ENCODE measurements at regions not wholly inside any gene's neighbourhood (a gene's known extent, or its start where the extent isn't known, plus 50 kb on each side); places are given as distances from the start of the nearest gene placed in this dataset.

DNA sequence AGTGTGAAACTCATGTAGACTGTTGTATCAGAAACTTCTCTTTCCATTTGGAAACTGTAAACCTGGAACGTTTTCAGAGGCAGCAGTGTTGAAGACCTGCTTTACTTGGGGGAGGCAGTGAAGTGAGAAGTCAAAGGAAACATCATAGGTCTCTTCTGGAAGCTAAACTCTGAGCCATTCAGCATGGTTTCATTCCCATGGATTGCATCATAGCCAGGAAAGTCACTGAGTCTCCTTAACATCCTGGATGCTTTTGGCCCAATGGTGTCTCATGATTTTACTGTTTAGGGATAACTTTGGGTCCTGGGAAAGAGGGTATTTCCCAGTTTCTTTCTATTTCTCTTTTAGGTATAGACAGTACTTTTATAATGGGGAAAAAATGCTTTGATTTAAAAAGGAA, 153.2 kb upstream of the E2F8 start:
- no peaks in the 10 kb centered on the region for H3K36me3 ChIP-seq (ENCODE audit: control insufficient read depth, insufficient read depth, low read length)
- BruUV-seq (replicated peaks): no TSS peak
- no peak overlapping the region for H3K4me3 ChIP-seq (ENCODE audit: low read depth in 2 of 2, low read length in 2 of 2)
- ChIA-PET CTCF (no interaction called here), POLR2A (no interaction called here)
- TF ChIP-seq, protein P1, sequence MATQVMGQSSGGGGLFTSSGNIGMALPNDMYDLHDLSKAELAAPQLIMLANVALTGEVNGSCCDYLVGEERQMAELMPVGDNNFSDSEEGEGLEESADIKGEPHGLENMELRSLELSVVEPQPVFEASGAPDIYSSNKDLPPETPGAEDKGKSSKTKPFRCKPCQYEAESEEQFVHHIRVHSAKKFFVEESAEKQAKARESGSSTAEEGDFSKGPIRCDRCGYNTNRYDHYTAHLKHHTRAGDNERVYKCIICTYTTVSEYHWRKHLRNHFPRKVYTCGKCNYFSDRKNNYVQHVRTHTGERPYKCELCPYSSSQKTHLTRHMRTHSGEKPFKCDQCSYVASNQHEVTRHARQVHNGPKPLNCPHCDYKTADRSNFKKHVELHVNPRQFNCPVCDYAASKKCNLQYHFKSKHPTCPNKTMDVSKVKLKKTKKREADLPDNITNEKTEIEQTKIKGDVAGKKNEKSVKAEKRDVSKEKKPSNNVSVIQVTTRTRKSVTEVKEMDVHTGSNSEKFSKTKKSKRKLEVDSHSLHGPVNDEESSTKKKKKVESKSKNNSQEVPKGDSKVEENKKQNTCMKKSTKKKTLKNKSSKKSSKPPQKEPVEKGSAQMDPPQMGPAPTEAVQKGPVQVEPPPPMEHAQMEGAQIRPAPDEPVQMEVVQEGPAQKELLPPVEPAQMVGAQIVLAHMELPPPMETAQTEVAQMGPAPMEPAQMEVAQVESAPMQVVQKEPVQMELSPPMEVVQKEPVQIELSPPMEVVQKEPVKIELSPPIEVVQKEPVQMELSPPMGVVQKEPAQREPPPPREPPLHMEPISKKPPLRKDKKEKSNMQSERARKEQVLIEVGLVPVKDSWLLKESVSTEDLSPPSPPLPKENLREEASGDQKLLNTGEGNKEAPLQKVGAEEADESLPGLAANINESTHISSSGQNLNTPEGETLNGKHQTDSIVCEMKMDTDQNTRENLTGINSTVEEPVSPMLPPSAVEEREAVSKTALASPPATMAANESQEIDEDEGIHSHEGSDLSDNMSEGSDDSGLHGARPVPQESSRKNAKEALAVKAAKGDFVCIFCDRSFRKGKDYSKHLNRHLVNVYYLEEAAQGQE (IDR thresholded peaks at IDR 0.05; ENCODE audit: insufficient read depth in 1 of 2, low read depth in 2 of 2, low read length in 1 of 2): no peak
- H3K27ac ChIP-seq (ENCODE audit: low read length): no peak overlapping the region
- no peaks in the 10 kb centered on the region for H3K4me1 ChIP-seq (ENCODE audit: control insufficient read depth, insufficient read depth, low read length)
- intact Hi-C loops (cut with micrococcal nuclease; ENCODE audit: unreplicated experiment) (no loop called here), in situ Hi-C loops (cut with HindIII; ENCODE audit: low pct_unique_long_range_greater_than_20kb, low sequenced_read_pairs) (no loop called here)
- no peaks in the 10 kb centered on the region for H3K9me3 ChIP-seq (ENCODE audit: control insufficient read depth, insufficient read depth, low read depth, low read length)
- H3K27me3 ChIP-seq (ENCODE audit: control insufficient read depth, insufficient read depth, low read length): peaks cover 7% of the 10 kb centered on the region
- ATAC-seq (no peak), DNase-seq (ENCODE audit: low read depth, low spot score) (no peak)

GRCh38 chr11:19392847-19393518, 152.2 kb upstream of the E2F8 start:
- H3K9me3 ChIP-seq (ENCODE audit: control insufficient read depth, insufficient read depth, low read depth, low read length): no peaks in the 10 kb centered on the region
- CTCF ChIA-PET: no interaction called here
- intact Hi-C loops (cut with micrococcal nuclease; ENCODE audit: unreplicated experiment): loop anchor here (1.0 kb wide), 1 partner anchor 19 kb away; no protein-coding TSS in a partner anchor
- no peak overlapping the region for H3K4me3 ChIP-seq (ENCODE audit: low read depth in 2 of 2, low read length in 2 of 2)
- no peak for TF ChIP-seq SIN3A (IDR thresholded peaks at IDR 0.05; ENCODE audit: borderline replicate concordance, insufficient read depth, low read depth, low read length)
- TF ChIP-seq CTCF (IDR thresholded peaks at IDR 0.05): no peak
- TF ChIP-seq POLR2AphosphoS5 (IDR thresholded peaks at IDR 0.05; ENCODE audit: low read depth, low read length): no peak
- TF ChIP-seq, protein P1 (IDR thresholded peaks at IDR 0.05; ENCODE audit: insufficient read depth in 1 of 2, low read depth in 2 of 2, low read length in 1 of 2): no peak
- no peak for TF ChIP-seq TCF7L2 (IDR thresholded peaks at IDR 0.05; ENCODE audit: low read depth, low read length)
- POLR2A ChIA-PET: no interaction called here
- BruUV-seq (replicated peaks): no TSS peak
- in situ Hi-C loops (cut with HindIII; ENCODE audit: low pct_unique_long_range_greater_than_20kb, low sequenced_read_pairs): no loop called here
- no peak for DNase-seq (ENCODE audit: low read depth, low spot score)
- no peaks in the 10 kb centered on the region for H3K36me3 ChIP-seq (ENCODE audit: control insufficient read depth, insufficient read depth, low read length)
- H3K27me3 ChIP-seq (ENCODE audit: control insufficient read depth, insufficient read depth, low read length): peaks cover 10% of the 10 kb centered on the region
- no peaks in the 10 kb centered on the region for H3K4me1 ChIP-seq (ENCODE audit: control insufficient read depth, insufficient read depth, low read length)
- ATAC-seq: no peak
- no peak overlapping the region for H3K27ac ChIP-seq (ENCODE audit: low read length)
